ENCODE measurements at regions not wholly inside any gene's neighbourhood (a gene's known extent, or its start where the extent isn't known, plus 50 kb on each side); places are given as distances from the start of the nearest gene placed in this dataset.

- TF ChIP-seq REST (IDR thresholded peaks at IDR 0.05; ENCODE audit: insufficient read depth in 1 of 2, low read depth in 2 of 2, low read length in 2 of 2) (no peak), FOXP2 (optimal IDR thresholded peaks at IDR 0.05; ENCODE audit: borderline replicate concordance, extremely low read depth, extremely low read length, insufficient read depth) (no peak), TAF1 (IDR thresholded peaks at IDR 0.05; ENCODE audit: borderline replicate concordance, insufficient read depth, low read length) (no peak), SIN3A (IDR thresholded peaks at IDR 0.05; ENCODE audit: borderline replicate concordance, insufficient read depth, low read length) (no peak), POLR2AphosphoS5 (IDR thresholded peaks at IDR 0.05; ENCODE audit: low read depth, low read length) (no peak)
These were observed 601.7 kb upstream of the VSTM2A start for GRCh38 chr7:53940483-53940882.

- TF ChIP-seq FOXP2 (optimal IDR thresholded peaks at IDR 0.05; ENCODE audit: borderline replicate concordance, extremely low read depth, extremely low read length, insufficient read depth) (no peak), POLR2AphosphoS5 (IDR thresholded peaks at IDR 0.05; ENCODE audit: low read depth, low read length) (no peak), TAF1 (IDR thresholded peaks at IDR 0.05; ENCODE audit: borderline replicate concordance, insufficient read depth, low read length) (no peak)
These were observed 594.4 kb upstream of the VSTM2A start for GRCh38 chr7:53947732-53948131.

GRCh38 chr7:53965716-53966115 is 576.5 kb upstream of the VSTM2A start:
- no peak for TF ChIP-seq REST (IDR thresholded peaks at IDR 0.05; ENCODE audit: insufficient read depth in 1 of 2, low read depth in 2 of 2, low read length in 2 of 2)
- TF ChIP-seq FOXP2 (optimal IDR thresholded peaks at IDR 0.05; ENCODE audit: borderline replicate concordance, extremely low read depth, extremely low read length, insufficient read depth), result no peak
- TF ChIP-seq TAF1 (IDR thresholded peaks at IDR 0.05; ENCODE audit: borderline replicate concordance, insufficient read depth, low read length), result no peak
- TF ChIP-seq SIN3A (IDR thresholded peaks at IDR 0.05; ENCODE audit: borderline replicate concordance, insufficient read depth, low read length), result no peak
- no peak for TF ChIP-seq POLR2AphosphoS5 (IDR thresholded peaks at IDR 0.05; ENCODE audit: low read depth, low read length)

GRCh38 chr7:53983480-53983879 is 558.7 kb upstream of the VSTM2A start:
- TF ChIP-seq FOXP2 (optimal IDR thresholded peaks at IDR 0.05; ENCODE audit: borderline replicate concordance, extremely low read depth, extremely low read length, insufficient read depth) (no peak), TAF1 (IDR thresholded peaks at IDR 0.05; ENCODE audit: borderline replicate concordance, insufficient read depth, low read length) (no peak), SIN3A (IDR thresholded peaks at IDR 0.05; ENCODE audit: borderline replicate concordance, insufficient read depth, low read length) (no peak), POLR2AphosphoS5 (IDR thresholded peaks at IDR 0.05; ENCODE audit: low read depth, low read length) (no peak), REST (IDR thresholded peaks at IDR 0.05; ENCODE audit: insufficient read depth in 1 of 2, low read depth in 2 of 2, low read length in 2 of 2) (no peak)

GRCh38 chr7:53984776-53985175 is 557.4 kb upstream of the VSTM2A start:
- no peak for TF ChIP-seq SIN3A (IDR thresholded peaks at IDR 0.05; ENCODE audit: borderline replicate concordance, insufficient read depth, low read length)
- no peak for TF ChIP-seq REST (IDR thresholded peaks at IDR 0.05; ENCODE audit: insufficient read depth in 1 of 2, low read depth in 2 of 2, low read length in 2 of 2)
- no peak for TF ChIP-seq TAF1 (IDR thresholded peaks at IDR 0.05; ENCODE audit: borderline replicate concordance, insufficient read depth, low read length)

Data from PFSK-1 (cell line).